ENCODE measurements at regions not wholly inside any gene's neighbourhood (a gene's known extent, or its start where the extent isn't known, plus 50 kb on each side); places are given as distances from the start of the nearest gene placed in this dataset.
A peak's percentile ranks its signal among the peaks of the same experiment; 100 is the strongest.
"Not testable (repeated sequence)": the region's sequence is repeated elsewhere in the genome, so short reads cannot be mapped to it uniquely, and the experiment has no call there.

GRCh38 chr10:78456649-78457400 is 423.2 kb downstream of the RPS24 start:
- no peak for DNase-seq (ENCODE audit: low read depth in 2 of 2)

- DNase-seq (ENCODE audit: low read depth in 2 of 2), result peak; percentile 83
These were observed 424.3 kb downstream of the RPS24 start for GRCh38 chr10:78457804-78458482.

GRCh38 chr10:78458983-78459638 is 425.4 kb downstream of the RPS24 start:
- peak in 1 of 2 experiments; percentile 26 for DNase-seq (ENCODE audit: low read depth in 2 of 2)

GRCh38 chr10:78459639-78460037 is 426.0 kb downstream of the RPS24 start:
- no peak for DNase-seq (ENCODE audit: low read depth in 2 of 2)

- no peak for DNase-seq (ENCODE audit: low read depth in 2 of 2)
These were observed 426.5 kb downstream of the RPS24 start for GRCh38 chr10:78460204-78460603.

GRCh38 chr10:78461333-78461732 is 427.7 kb downstream of the RPS24 start:
- no peak for DNase-seq (ENCODE audit: low read depth in 2 of 2)

- DNase-seq (ENCODE audit: low read depth in 2 of 2), result no peak
These were observed 428.5 kb downstream of the RPS24 start for GRCh38 chr10:78462176-78462575.

GRCh38 chr10:78462726-78463228 is 429.1 kb downstream of the RPS24 start:
- no peak for DNase-seq (ENCODE audit: low read depth in 2 of 2)

- no peak for DNase-seq (ENCODE audit: low read depth in 2 of 2)
These were observed 430.6 kb downstream of the RPS24 start for GRCh38 chr10:78464118-78464855.

GRCh38 chr10:78464856-78465267 is 431.2 kb downstream of the RPS24 start:
- DNase-seq (ENCODE audit: low read depth in 2 of 2), result no peak

GRCh38 chr10:78465431-78465830 is 431.8 kb downstream of the RPS24 start:
- no peak for DNase-seq (ENCODE audit: low read depth in 2 of 2)

- no peak for DNase-seq (ENCODE audit: low read depth in 2 of 2)
These were observed 433.9 kb downstream of the RPS24 start for GRCh38 chr10:78467496-78468106.

GRCh38 chr10:78468731-78469130 is 435.1 kb downstream of the RPS24 start:
- not testable (repeated sequence) for DNase-seq (ENCODE audit: low read depth in 2 of 2)

GRCh38 chr10:78470267-78471103 is 436.8 kb downstream of the RPS24 start:
- no peak for DNase-seq (ENCODE audit: low read depth in 2 of 2)

- DNase-seq (ENCODE audit: low read depth in 2 of 2), result no peak
These were observed 437.7 kb downstream of the RPS24 start for GRCh38 chr10:78471326-78471722.

GRCh38 chr10:78471723-78472550 is 438.3 kb downstream of the RPS24 start:
- no peak for DNase-seq (ENCODE audit: low read depth in 2 of 2)

GRCh38 chr10:78472551-78472890 is 438.9 kb downstream of the RPS24 start:
- DNase-seq (ENCODE audit: low read depth in 2 of 2), result no peak

GRCh38 chr10:78473006-78473405 is 439.3 kb downstream of the RPS24 start:
- DNase-seq (ENCODE audit: low read depth in 2 of 2), result no peak

- DNase-seq (ENCODE audit: low read depth in 2 of 2), result no peak
These were observed 441.1 kb downstream of the RPS24 start for GRCh38 chr10:78474743-78475142.

GRCh38 chr10:78475437-78475836 is 441.8 kb downstream of the RPS24 start:
- DNase-seq (ENCODE audit: low read depth in 2 of 2), result no peak

Data from fibroblast of skin of left quadriceps (primary cell).